PFSK-1 (cell line): ENCODE measurements at regions not wholly inside any gene's neighbourhood (a gene's known extent, or its start where the extent isn't known, plus 50 kb on each side); places are given as distances from the start of the nearest gene placed in this dataset.

Source experiments
- POLR2AphosphoS5 ChIP-seq: IDR thresholded peaks from 2 replicates; pipeline ENCODE4 v1.6.1; 2012; ENCODE audit warnings: low read depth, mild to moderate bottlenecking, control low read depth, low read length, moderate library complexity
- TAF1 ChIP-seq: IDR thresholded peaks from 2 replicates; pipeline ENCODE4 v1.6.1; 2012; ENCODE audit warnings: low read length, control low read depth, borderline replicate concordance; ENCODE audit not compliant: insufficient read depth
- TF ChIP-seq, protein P1 (sequence below), 2 experiments: IDR thresholded peaks; 2 replicates each; pipeline versions ENCODE4 v1.6.1 to v1.8.0; 2011 to 2012; ENCODE audit warnings: low read depth in 2 of 2, low read length in 2 of 2, control low read depth in 1 of 2, inconsistent platforms in 1 of 2, mild to moderate bottlenecking in 1 of 2, moderate library complexity in 1 of 2; ENCODE audit not compliant: insufficient read depth in 1 of 2

DNA sequence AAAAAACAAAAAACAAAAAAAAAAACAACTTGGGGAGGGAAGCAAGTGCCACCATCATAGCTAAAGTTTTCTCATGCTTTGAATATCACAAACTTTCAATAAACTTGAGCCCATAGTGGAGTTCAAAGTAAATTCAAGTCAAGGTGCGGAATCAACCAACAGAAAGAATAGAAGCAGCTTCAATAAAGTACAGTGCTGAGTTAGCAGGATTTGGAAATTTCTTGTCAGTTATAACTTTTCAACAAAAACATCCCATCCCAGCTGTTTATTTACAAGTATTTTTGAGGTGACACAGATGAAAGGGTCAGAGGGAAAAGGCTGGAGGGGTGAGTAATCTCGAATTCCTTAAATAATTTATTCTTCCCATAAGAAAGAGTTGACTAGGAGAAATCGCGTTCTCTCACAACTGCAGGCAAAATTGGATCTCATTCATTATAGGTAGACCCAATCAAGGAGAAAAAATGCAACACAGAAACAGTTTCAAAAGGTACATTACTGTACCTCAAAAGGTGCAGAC, 477.4 kb upstream of the RASGRP1 start:
- TF ChIP-seq POLR2AphosphoS5, result no peak
- no peak for TF ChIP-seq TAF1
- TF ChIP-seq, protein P1, sequence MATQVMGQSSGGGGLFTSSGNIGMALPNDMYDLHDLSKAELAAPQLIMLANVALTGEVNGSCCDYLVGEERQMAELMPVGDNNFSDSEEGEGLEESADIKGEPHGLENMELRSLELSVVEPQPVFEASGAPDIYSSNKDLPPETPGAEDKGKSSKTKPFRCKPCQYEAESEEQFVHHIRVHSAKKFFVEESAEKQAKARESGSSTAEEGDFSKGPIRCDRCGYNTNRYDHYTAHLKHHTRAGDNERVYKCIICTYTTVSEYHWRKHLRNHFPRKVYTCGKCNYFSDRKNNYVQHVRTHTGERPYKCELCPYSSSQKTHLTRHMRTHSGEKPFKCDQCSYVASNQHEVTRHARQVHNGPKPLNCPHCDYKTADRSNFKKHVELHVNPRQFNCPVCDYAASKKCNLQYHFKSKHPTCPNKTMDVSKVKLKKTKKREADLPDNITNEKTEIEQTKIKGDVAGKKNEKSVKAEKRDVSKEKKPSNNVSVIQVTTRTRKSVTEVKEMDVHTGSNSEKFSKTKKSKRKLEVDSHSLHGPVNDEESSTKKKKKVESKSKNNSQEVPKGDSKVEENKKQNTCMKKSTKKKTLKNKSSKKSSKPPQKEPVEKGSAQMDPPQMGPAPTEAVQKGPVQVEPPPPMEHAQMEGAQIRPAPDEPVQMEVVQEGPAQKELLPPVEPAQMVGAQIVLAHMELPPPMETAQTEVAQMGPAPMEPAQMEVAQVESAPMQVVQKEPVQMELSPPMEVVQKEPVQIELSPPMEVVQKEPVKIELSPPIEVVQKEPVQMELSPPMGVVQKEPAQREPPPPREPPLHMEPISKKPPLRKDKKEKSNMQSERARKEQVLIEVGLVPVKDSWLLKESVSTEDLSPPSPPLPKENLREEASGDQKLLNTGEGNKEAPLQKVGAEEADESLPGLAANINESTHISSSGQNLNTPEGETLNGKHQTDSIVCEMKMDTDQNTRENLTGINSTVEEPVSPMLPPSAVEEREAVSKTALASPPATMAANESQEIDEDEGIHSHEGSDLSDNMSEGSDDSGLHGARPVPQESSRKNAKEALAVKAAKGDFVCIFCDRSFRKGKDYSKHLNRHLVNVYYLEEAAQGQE (IDR thresholded peaks at IDR 0.05; ENCODE audit: insufficient read depth in 1 of 2, low read depth in 2 of 2, low read length in 2 of 2), result no peak
